A673 (cell line): ENCODE measurements at regions not wholly inside any gene's neighbourhood (a gene's known extent, or its start where the extent isn't known, plus 50 kb on each side); places are given as distances from the start of the nearest gene placed in this dataset.

Source experiments
- BruUV-seq: library from RNA; stranded (reverse); fragments of 400-500 nt; replicated peaks from 2 replicates; lab custom pipeline; 2021; lab: Mats Ljungman, UMichigan
- CTCF ChIA-PET: fragments of 300-600 bp; sonication (Branson Sonifier 250); formaldehyde crosslinking; loops from one replicate; lab custom pipeline; 2022; ENCODE audit warnings: antibody characterized with exemption; lab: Charles Lee
- POLR2A ChIA-PET: fragments of 300-600 bp; sonication (Branson Sonifier 250); formaldehyde crosslinking; loops from one replicate; lab custom pipeline; 2022; ENCODE audit warnings: antibody characterized with exemption; ENCODE audit not compliant: low non-redundant PET; lab: Charles Lee
- DNase-seq: peaks from one replicate; pipeline ENCODE4 v3.0.0-alpha.2; 2015; ENCODE audit warnings: low spot score
- H3K27ac ChIP-seq: fragments of 200-600 bp; sonication (generic); 2 replicates; pipeline ENCODE4 v1.5.1; 2016; ENCODE audit warnings: mixed run types, low read depth, mild to moderate bottlenecking, mixed read lengths, antibody characterized with exemption, low read length; ENCODE audit not compliant: poor library complexity, severe bottlenecking
- H3K27me3 ChIP-seq: fragments of 200-600 bp; sonication (generic); replicated peaks from 2 replicates; pipeline ENCODE4 v1.6.1; 2017; ENCODE audit warnings: mixed run types, low read depth, mild to moderate bottlenecking, mixed read lengths, antibody characterized with exemption, low read length; ENCODE audit not compliant: insufficient read depth, poor library complexity
- H3K36me3 ChIP-seq: fragments of 200-600 bp; sonication (generic); 2 replicates; pipeline ENCODE4 v1.6.1; 2016; ENCODE audit warnings: mixed run types, mild to moderate bottlenecking, mixed read lengths, antibody characterized with exemption, low read length; ENCODE audit not compliant: insufficient read depth, poor library complexity, severe bottlenecking
- H3K4me1 ChIP-seq: fragments of 200-600 bp; sonication (generic); 2 replicates; pipeline ENCODE4 v1.6.1; 2017; ENCODE audit warnings: mixed run types, mild to moderate bottlenecking, mixed read lengths, antibody characterized with exemption, low read length; ENCODE audit not compliant: insufficient read depth, poor library complexity, severe bottlenecking
- H3K4me3 ChIP-seq: fragments of 200-600 bp; sonication (generic); 2 replicates; pipeline ENCODE4 v1.5.1; 2016; ENCODE audit warnings: low read depth, mixed run types, mild to moderate bottlenecking, mixed read lengths, low read length; ENCODE audit not compliant: poor library complexity, severe bottlenecking
- H3K9me3 ChIP-seq: fragments of 200-600 bp; sonication (generic); 2 replicates; pipeline ENCODE4 v1.6.1; 2016; ENCODE audit warnings: mixed run types, low read depth, mild to moderate bottlenecking, mixed read lengths, antibody characterized with exemption, low read length; ENCODE audit not compliant: poor library complexity, severe bottlenecking
- EZH2 ChIP-seq: fragments of 200-600 bp; sonication (generic); IDR thresholded peaks from 2 replicates; pipeline ENCODE4 v1.6.1; 2017; ENCODE audit warnings: borderline replicate concordance, low read depth, mild to moderate bottlenecking, mixed read lengths, antibody characterized with exemption, low read length; ENCODE audit not compliant: poor library complexity, severe bottlenecking
- intact Hi-C: fragments of 100-400 bp; cut with micrococcal nuclease; formaldehyde crosslinking; loops from one replicate; pipeline ENCODE4 v1.10.0; 2022; ENCODE audit not compliant: unreplicated experiment
- TF ChIP-seq, protein P1 (sequence below): fragments of 300-800, 200-600 bp; sonication (generic); conservative IDR thresholded peaks from 2 replicates; pipeline ENCODE4 v1.5.1; 2017; ENCODE audit warnings: low read depth, mild to moderate bottlenecking, antibody characterized with exemption, low read length, moderate library complexity, mixed read lengths

DNA sequence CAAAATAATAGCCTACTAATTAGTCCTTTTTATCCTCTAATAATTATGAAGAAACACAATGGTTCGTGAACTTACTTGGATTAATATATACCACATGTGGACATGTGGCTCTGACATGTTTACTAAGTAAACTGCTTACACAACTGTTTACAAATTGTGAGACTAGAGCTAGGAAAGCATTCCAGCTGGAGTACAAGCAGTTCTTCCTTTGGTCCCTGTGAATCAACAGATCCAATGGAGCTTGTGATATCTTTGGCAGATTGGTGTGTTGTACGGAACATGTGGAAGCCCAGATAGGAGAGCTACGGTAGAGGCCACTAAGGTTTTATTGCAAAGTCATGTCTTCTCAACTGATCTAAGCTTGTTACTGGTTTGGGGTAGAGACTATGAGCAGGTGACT is 145.5 kb upstream of the SPRY2 start:
- H3K4me1 ChIP-seq = no peaks in the 10 kb centered on the region
- intact Hi-C loops = no loop called here
- no peaks in the 10 kb centered on the region for H3K27me3 ChIP-seq
- no peak for DNase-seq
- POLR2A ChIA-PET = no interaction called here
- no TSS peak for BruUV-seq
- CTCF ChIA-PET = no interaction called here
- no peak overlapping the region for H3K4me3 ChIP-seq
- H3K27ac ChIP-seq = no peak overlapping the region
- H3K9me3 ChIP-seq = no peaks in the 10 kb centered on the region
- TF ChIP-seq, protein P1, sequence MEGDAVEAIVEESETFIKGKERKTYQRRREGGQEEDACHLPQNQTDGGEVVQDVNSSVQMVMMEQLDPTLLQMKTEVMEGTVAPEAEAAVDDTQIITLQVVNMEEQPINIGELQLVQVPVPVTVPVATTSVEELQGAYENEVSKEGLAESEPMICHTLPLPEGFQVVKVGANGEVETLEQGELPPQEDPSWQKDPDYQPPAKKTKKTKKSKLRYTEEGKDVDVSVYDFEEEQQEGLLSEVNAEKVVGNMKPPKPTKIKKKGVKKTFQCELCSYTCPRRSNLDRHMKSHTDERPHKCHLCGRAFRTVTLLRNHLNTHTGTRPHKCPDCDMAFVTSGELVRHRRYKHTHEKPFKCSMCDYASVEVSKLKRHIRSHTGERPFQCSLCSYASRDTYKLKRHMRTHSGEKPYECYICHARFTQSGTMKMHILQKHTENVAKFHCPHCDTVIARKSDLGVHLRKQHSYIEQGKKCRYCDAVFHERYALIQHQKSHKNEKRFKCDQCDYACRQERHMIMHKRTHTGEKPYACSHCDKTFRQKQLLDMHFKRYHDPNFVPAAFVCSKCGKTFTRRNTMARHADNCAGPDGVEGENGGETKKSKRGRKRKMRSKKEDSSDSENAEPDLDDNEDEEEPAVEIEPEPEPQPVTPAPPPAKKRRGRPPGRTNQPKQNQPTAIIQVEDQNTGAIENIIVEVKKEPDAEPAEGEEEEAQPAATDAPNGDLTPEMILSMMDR = no peak
- no peak for TF ChIP-seq EZH2
- H3K36me3 ChIP-seq = no peaks in the 10 kb centered on the region

DNA sequence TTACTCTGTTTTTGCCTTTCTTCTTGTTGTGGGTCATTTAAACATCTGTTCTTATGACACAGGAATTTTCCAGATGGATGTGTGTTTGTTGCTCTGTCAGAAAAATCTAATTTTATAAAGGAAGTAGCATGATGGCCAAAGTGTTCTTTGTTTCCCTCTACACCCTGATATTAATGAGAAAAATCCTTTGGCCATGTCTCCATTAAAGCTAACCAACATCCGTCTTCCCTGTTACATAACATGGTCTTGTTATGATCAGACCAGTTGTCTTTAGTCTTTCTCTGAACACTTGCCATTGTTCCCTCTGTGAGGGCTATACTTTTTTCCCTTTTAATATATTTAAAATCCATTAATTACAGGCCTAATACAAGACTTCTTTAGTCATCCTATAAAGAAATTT is 142.2 kb upstream of the SPRY2 start:
- no peak for TF ChIP-seq EZH2
- TF ChIP-seq, protein P1 = no peak
- ChIA-PET CTCF (no interaction called here), POLR2A (no interaction called here)
- Histone ChIP-seq H3K36me3 (no peaks in the 10 kb centered on the region), H3K4me1 (no peaks in the 10 kb centered on the region), H3K4me3 (no peak overlapping the region), H3K9me3 (no peaks in the 10 kb centered on the region), H3K27ac (no peak overlapping the region), H3K27me3 (no peaks in the 10 kb centered on the region)
- DNase-seq = no peak
- no TSS peak for BruUV-seq
- intact Hi-C loops = no loop called here

DNA sequence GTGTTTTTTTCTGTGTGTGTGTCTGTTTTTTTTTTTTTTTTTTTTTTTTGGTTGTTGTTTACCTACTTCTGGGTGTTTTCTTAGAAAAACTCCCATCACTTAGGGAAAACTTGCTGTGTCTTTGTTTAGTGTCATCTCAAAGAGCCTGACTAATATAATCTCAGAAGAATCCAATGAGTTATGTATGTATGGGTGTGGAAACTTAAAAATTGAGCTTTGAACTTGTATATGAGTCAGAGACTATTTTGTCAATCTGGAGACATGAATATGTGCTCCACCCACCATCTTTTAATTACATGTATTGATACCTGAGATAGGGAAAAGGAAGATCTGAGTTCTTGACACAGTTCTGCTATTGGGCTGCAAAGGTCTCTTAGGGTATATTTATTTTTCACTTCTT is 140.7 kb upstream of the SPRY2 start:
- no TSS peak for BruUV-seq
- no peaks in the 10 kb centered on the region for H3K27me3 ChIP-seq
- TF ChIP-seq EZH2 = no peak
- TF ChIP-seq, protein P1 = no peak
- intact Hi-C loops = no loop called here
- H3K4me1 ChIP-seq = no peaks in the 10 kb centered on the region
- no peak for DNase-seq
- ChIA-PET POLR2A (no interaction called here), CTCF (no interaction called here)
- H3K9me3 ChIP-seq = no peaks in the 10 kb centered on the region
- H3K36me3 ChIP-seq = no peaks in the 10 kb centered on the region
- H3K4me3 ChIP-seq = no peak overlapping the region
- no peak overlapping the region for H3K27ac ChIP-seq
